Right lobe of liver (tissue), 6 donors: ENCODE measurements at regions not wholly inside any gene's neighbourhood (a gene's known extent, or its start where the extent isn't known, plus 50 kb on each side); places are given as distances from the start of the nearest gene placed in this dataset.
"Not testable (repeated sequence)": the region's sequence is repeated elsewhere in the genome, so short reads cannot be mapped to it uniquely, and the experiment has no call there.

Source experiments
- ATAC-seq, 4 donors: fragments of 200-7000 bp; cut with Tn5 transposase; one replicate each; pipeline ENCODE4 v1.9.1; 2020; ENCODE audit warnings: mild to moderate bottlenecking in 4 of 4, moderate library complexity in 4 of 4
- DNase-seq, 3 donors: peaks; one replicate each; pipeline ENCODE4 v3.0.0-alpha.2; 2020
- H3K27ac ChIP-seq, 3 donors: fragments of 200-600 bp; one replicate each; pipeline ENCODE4 v1.8.0; 2022
- H3K27me3 ChIP-seq, 2 donors: fragments of 200-600 bp; one replicate each; pipeline ENCODE4 v1.8.0; 2022
- H3K36me3 ChIP-seq, 4 donors: fragments of 200-600 bp; sonication (generic) in 1 of 4; one replicate each; pipeline versions ENCODE4 v1.5.1 to v1.8.0; 2017 to 2022; ENCODE audit warnings: control low read depth in 1 of 4
- H3K4me1 ChIP-seq, 4 donors: fragments of 200-600 bp; sonication (generic) in 1 of 4; one replicate each; pipeline versions ENCODE4 v1.5.1 to v1.8.0; 2017 to 2022; ENCODE audit warnings: control low read depth in 1 of 4
- H3K4me3 ChIP-seq, 3 donors: fragments of 200-600 bp; one replicate each; pipeline ENCODE4 v1.8.0; 2022
- H3K9me3 ChIP-seq, 4 donors: fragments of 200-600 bp; sonication (generic) in 1 of 4; one replicate each; pipeline versions ENCODE4 v1.5.1 to v1.8.0; 2017 to 2022; ENCODE audit warnings: control low read depth in 1 of 4
- POLR2A ChIP-seq: fragments of 450-650 bp; IDR thresholded peaks from one replicate; pipeline ENCODE4 v1.6.1; 2017; ENCODE audit warnings: antibody characterized with exemption, mild to moderate bottlenecking
- WGBS: methylation state at CpG from one replicate; pipeline ENCODE4 v1.1.6; 2018; ENCODE audit warnings: low coverage, low lambda C conversion rate; ENCODE audit not compliant: insufficient coverage; ENCODE audit errors: missing lambda C conversion rate; 5-methylcytosine and 5-hydroxymethylcytosine counted together
- intact Hi-C, 2 donors: fragments of 100-400 bp; cut with DNase I; formaldehyde crosslinking; loops; one replicate each; pipeline versions ENCODE4 v1.11.2 to v1.14.1; 2022
- TF ChIP-seq, protein P1 (sequence below), 4 donors: fragments of 200-600 bp in 3 of 4; fragments of 450-650 bp in 1 of 4; IDR thresholded peaks; one replicate each; pipeline versions ENCODE4 v1.5.1 to v1.8.0; 2016 to 2022; ENCODE audit warnings: antibody characterized with exemption in 4 of 4, mild to moderate bottlenecking in 2 of 4
- donor health status: DM: no; HTN: yes; CAD: no.
- donor health status: DM: no; HTN: no; CAD: no.
- donor health status: DM: no; HTN: no; CAD: no.
- donor health status: DM: no; HTN: yes; CAD: no.
- donor health status: DM: no; HTN: yes; CAD: no.

- no peaks in the 10 kb centered on the region for H3K4me1 ChIP-seq
- ATAC-seq = no peak
- TF ChIP-seq, protein P1, sequence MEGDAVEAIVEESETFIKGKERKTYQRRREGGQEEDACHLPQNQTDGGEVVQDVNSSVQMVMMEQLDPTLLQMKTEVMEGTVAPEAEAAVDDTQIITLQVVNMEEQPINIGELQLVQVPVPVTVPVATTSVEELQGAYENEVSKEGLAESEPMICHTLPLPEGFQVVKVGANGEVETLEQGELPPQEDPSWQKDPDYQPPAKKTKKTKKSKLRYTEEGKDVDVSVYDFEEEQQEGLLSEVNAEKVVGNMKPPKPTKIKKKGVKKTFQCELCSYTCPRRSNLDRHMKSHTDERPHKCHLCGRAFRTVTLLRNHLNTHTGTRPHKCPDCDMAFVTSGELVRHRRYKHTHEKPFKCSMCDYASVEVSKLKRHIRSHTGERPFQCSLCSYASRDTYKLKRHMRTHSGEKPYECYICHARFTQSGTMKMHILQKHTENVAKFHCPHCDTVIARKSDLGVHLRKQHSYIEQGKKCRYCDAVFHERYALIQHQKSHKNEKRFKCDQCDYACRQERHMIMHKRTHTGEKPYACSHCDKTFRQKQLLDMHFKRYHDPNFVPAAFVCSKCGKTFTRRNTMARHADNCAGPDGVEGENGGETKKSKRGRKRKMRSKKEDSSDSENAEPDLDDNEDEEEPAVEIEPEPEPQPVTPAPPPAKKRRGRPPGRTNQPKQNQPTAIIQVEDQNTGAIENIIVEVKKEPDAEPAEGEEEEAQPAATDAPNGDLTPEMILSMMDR (IDR thresholded peaks at IDR 0.05) = no peak
- no peaks in the 10 kb centered on the region for H3K36me3 ChIP-seq
- WGBS = 72% methylated on average over 3 of the region's 3 CpGs
- H3K27me3 ChIP-seq = no peaks in the 10 kb centered on the region
- H3K27ac ChIP-seq = no peak overlapping the region
- no peak overlapping the region for H3K4me3 ChIP-seq
- intact Hi-C loops = no loop called here
- DNase-seq = no peak
- no peaks in the 10 kb centered on the region for H3K9me3 ChIP-seq
These were observed 1066.7 kb upstream of the PCDH20 start for GRCh38 chr13:62482351-62482750.

- Histone ChIP-seq H3K27ac (no peak overlapping the region), H3K9me3 (no peaks in the 10 kb centered on the region), H3K27me3 (no peaks in the 10 kb centered on the region), H3K4me1 (no peaks in the 10 kb centered on the region), H3K36me3 (no peaks in the 10 kb centered on the region), H3K4me3 (no peak overlapping the region)
- intact Hi-C loops = no loop called here
- TF ChIP-seq POLR2A = no peak
- TF ChIP-seq, protein P1 (IDR thresholded peaks at IDR 0.05) = no peak
- ATAC-seq = no peak
- DNase-seq = no peak
- WGBS = 61% methylated on average over 3 of the region's 3 CpGs
These were observed 1058.2 kb upstream of the PCDH20 start for GRCh38 chr13:62473944-62474237.

DNA sequence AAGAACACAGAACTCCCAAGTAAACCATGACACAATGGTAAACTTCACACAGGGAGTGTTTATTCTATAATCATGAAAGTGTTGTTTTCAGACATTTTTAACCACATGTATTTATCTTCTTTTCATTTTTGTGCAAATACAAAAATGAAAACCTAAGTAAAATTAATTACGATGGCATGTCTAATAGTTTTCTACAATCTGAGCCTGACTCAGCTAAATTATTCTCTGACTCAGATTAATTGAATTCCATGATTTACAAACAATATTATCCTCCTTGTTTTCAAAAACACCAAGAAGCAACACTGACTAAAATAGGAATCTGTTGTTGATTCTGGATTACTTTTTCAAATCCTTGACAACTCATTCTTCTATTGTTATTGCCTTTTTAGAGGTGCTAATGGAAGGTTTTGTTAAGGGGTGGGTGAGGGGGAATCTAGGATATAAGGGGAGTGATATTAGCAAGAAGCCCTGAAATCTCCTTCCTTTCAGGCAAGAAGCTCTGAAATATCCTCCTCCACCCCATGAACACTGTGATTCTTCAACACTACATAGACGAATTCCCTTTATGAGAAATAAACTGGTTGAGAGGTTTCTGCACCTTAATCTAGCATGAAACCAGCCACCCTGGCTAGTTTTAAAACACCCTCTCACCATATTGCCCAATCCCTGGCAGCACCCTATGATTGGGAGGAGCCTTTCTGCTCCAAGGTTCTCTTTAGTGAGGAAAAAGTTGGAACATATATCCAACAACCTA is 1057.7 kb upstream of the PCDH20 start:
- Histone ChIP-seq H3K27ac (no peak overlapping the region), H3K36me3 (no peaks in the 10 kb centered on the region), H3K9me3 (no peaks in the 10 kb centered on the region), H3K4me1 (no peaks in the 10 kb centered on the region), H3K4me3 (no peak overlapping the region), H3K27me3 (no peaks in the 10 kb centered on the region)
- no peak for DNase-seq
- ATAC-seq = no peak
- TF ChIP-seq POLR2A = no peak
- intact Hi-C loops = no loop called here
- 47% methylated on average over 2 of the region's 2 CpGs for WGBS

GRCh38 chr13:62453761-62454160 is 1038.1 kb upstream of the PCDH20 start:
- Histone ChIP-seq H3K9me3 (no peaks in the 10 kb centered on the region), H3K27ac (no peak overlapping the region), H3K4me3 (no peak overlapping the region), H3K36me3 (no peaks in the 10 kb centered on the region), H3K27me3 (no peaks in the 10 kb centered on the region), H3K4me1 (no peaks in the 10 kb centered on the region)
- 44% methylated on average over 2 of the region's 2 CpGs for WGBS
- intact Hi-C loops = no loop called here
- TF ChIP-seq, protein P1 (IDR thresholded peaks at IDR 0.05) = no peak
- TF ChIP-seq POLR2A = no peak
- ATAC-seq (no peak), DNase-seq (no peak)

DNA sequence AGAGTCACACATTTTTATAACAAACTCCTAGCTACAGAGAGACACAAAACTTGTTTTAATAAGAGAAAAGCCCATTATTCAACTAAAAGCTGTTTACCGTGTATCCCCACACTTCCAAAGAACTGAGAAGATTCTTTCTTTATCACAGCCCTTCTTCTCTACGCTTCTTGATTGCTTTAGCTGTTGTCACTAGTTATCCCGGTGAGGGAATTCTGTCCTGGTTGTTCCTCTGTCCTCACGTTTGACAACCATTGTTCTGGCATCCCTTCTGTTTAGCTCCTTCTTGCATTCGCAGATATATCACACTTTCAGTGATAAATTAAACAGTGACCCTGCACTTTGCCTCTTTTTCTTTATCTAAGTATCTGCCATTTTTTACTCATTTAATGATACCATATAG is 1035.1 kb upstream of the PCDH20 start:
- WGBS = 24% methylated on average over 5 of the region's 5 CpGs
- Histone ChIP-seq H3K9me3 (no peaks in the 10 kb centered on the region), H3K27me3 (no peaks in the 10 kb centered on the region), H3K4me3 (no peak overlapping the region), H3K4me1 (no peaks in the 10 kb centered on the region), H3K36me3 (no peaks in the 10 kb centered on the region), H3K27ac (no peak overlapping the region)
- intact Hi-C loops = no loop called here
- DNase-seq = no peak
- no peak for ATAC-seq
- TF ChIP-seq, protein P1 (IDR thresholded peaks at IDR 0.05) = no peak
- no peak for TF ChIP-seq POLR2A

- not testable (repeated sequence) for H3K9me3 ChIP-seq
These were observed 1032.2 kb upstream of the PCDH20 start for GRCh38 chr13:62447771-62448382.

More at GRCh38 chr13:62447771-62448382, 1032.2 kb upstream of the PCDH20 start:
- H3K4me1 ChIP-seq, H3K27ac ChIP-seq, H3K4me3 ChIP-seq, intact Hi-C loops, H3K27me3 ChIP-seq, ATAC-seq, DNase-seq, H3K36me3 ChIP-seq: not testable (repeated sequence)
- no CpG with 5 or more reads among the region's 39 CpGs for WGBS
